SK-N-SH treated with all-trans-retinoic acid at 6 μM for 48 hours (cell line): ENCODE measurements at regions not wholly inside any gene's neighbourhood (a gene's known extent, or its start where the extent isn't known, plus 50 kb on each side); places are given as distances from the start of the nearest gene placed in this dataset.

Source experiments
- ATAC-seq: fragments of 200-7000 bp; cut with Tn5 transposase; 3 replicates; pipeline ENCODE4 v1.9.1; 2020; ENCODE audit warnings: mild to moderate bottlenecking, moderate library complexity
- ARNTL ChIP-seq: fragments of 450-650 bp; formaldehyde crosslinking; IDR thresholded peaks from 2 replicates; pipeline ENCODE4 v1.5.0; 2020; ENCODE audit warnings: low read depth, mild to moderate bottlenecking, moderate library complexity, borderline replicate concordance
- BACH2 ChIP-seq: fragments of 250-450 bp; sonication (Bioruptor Pico); IDR thresholded peaks from 2 replicates; pipeline ENCODE4 v1.9.0; 2021; ENCODE audit warnings: mild to moderate bottlenecking, borderline replicate concordance
- CSDC2 ChIP-seq: fragments of 250-450 bp; sonication (Bioruptor Pico); IDR thresholded peaks from 2 replicates; pipeline ENCODE4 v1.5.0; 2020; ENCODE audit warnings: mild to moderate bottlenecking, moderate library complexity
- GLIS3 ChIP-seq: fragments of 250-450 bp; sonication (Bioruptor Pico); IDR thresholded peaks from 2 replicates; pipeline ENCODE4 v1.5.0; 2020; ENCODE audit warnings: mild to moderate bottlenecking, moderate library complexity
- ISL1 ChIP-seq: fragments of 250-450 bp; sonication (Bioruptor Pico); IDR thresholded peaks from 2 replicates; pipeline ENCODE4 v2.1.2; 2022; ENCODE audit warnings: mild to moderate bottlenecking, moderate library complexity
- PPARA ChIP-seq: fragments of 250-450 bp; sonication (Bioruptor Pico); IDR thresholded peaks from 2 replicates; pipeline ENCODE4 v1.5.0; 2020; ENCODE audit warnings: mild to moderate bottlenecking, borderline replicate concordance
- RARB ChIP-seq: fragments of 250-450 bp; sonication (Bioruptor Pico); IDR thresholded peaks from 2 replicates; pipeline ENCODE4 v1.8.0; 2021; ENCODE audit warnings: mild to moderate bottlenecking, moderate library complexity
- SNAI2 ChIP-seq: fragments of 250-450 bp; sonication (Bioruptor Pico); IDR thresholded peaks from 2 replicates; pipeline ENCODE4 v1.5.0; 2020; ENCODE audit warnings: mild to moderate bottlenecking, moderate library complexity
- TCF4 ChIP-seq: fragments of 250-450 bp; sonication (Bioruptor Pico); IDR thresholded peaks from 2 replicates; pipeline ENCODE4 v1.8.0; 2021; ENCODE audit warnings: mild to moderate bottlenecking, moderate library complexity, borderline replicate concordance
- TOX ChIP-seq: fragments of 250-450 bp; sonication (Bioruptor Pico); IDR thresholded peaks from 2 replicates; pipeline ENCODE4 v1.8.0; 2021; ENCODE audit warnings: mild to moderate bottlenecking, moderate library complexity, borderline replicate concordance
- ZC3H10 ChIP-seq: fragments of 250-450 bp; sonication (Bioruptor Pico); IDR thresholded peaks from 2 replicates; pipeline ENCODE4 v1.5.1; 2021; ENCODE audit warnings: mild to moderate bottlenecking, moderate library complexity
- ZFP3 ChIP-seq: fragments of 250-450 bp; sonication (Bioruptor Pico); IDR thresholded peaks from 2 replicates; pipeline ENCODE4 v1.5.0; 2020; ENCODE audit warnings: mild to moderate bottlenecking, moderate library complexity
- ZFP30 ChIP-seq: fragments of 450-650 bp; formaldehyde crosslinking; IDR thresholded peaks from 2 replicates; pipeline ENCODE4 v1.5.0; 2022; ENCODE audit warnings: mild to moderate bottlenecking, moderate library complexity
- ZNF565 ChIP-seq: fragments of 450-650 bp; formaldehyde crosslinking; conservative IDR thresholded peaks from 2 replicates; pipeline ENCODE4 v1.5.0; 2020; ENCODE audit warnings: low read depth, mild to moderate bottlenecking, moderate library complexity
- ZNF70 ChIP-seq: fragments of 450-650 bp; formaldehyde crosslinking; IDR thresholded peaks from 2 replicates; pipeline ENCODE4 v1.5.0; 2020; ENCODE audit warnings: mild to moderate bottlenecking, moderate library complexity
- ZNF8 ChIP-seq: fragments of 450-650 bp; formaldehyde crosslinking; IDR thresholded peaks from 2 replicates; pipeline ENCODE4 v1.5.0; 2020; ENCODE audit warnings: mild to moderate bottlenecking, moderate library complexity
- TF ChIP-seq, protein P1 (sequence below): fragments of 250-450 bp; sonication (Bioruptor Pico); IDR thresholded peaks from 2 replicates; pipeline ENCODE4 v1.5.1; 2020; ENCODE audit warnings: low read depth, mild to moderate bottlenecking, moderate library complexity
- TF ChIP-seq, protein P2 (sequence below): fragments of 250-450 bp; sonication (Bioruptor Pico); IDR thresholded peaks from 2 replicates; pipeline ENCODE4 v1.8.0; 2021; ENCODE audit warnings: low read depth, mild to moderate bottlenecking, moderate library complexity, borderline replicate concordance
- TF ChIP-seq, protein P3 (sequence below): fragments of 250-450 bp; sonication (Bioruptor Pico); IDR thresholded peaks from 2 replicates; pipeline ENCODE4 v1.5.1; 2021; ENCODE audit warnings: mild to moderate bottlenecking, moderate library complexity
- TF ChIP-seq, protein P4 (sequence below): fragments of 250-450 bp; sonication (Bioruptor Pico); IDR thresholded peaks from 2 replicates; pipeline ENCODE4 v1.5.0; 2020; ENCODE audit warnings: mild to moderate bottlenecking, moderate library complexity

DNA sequence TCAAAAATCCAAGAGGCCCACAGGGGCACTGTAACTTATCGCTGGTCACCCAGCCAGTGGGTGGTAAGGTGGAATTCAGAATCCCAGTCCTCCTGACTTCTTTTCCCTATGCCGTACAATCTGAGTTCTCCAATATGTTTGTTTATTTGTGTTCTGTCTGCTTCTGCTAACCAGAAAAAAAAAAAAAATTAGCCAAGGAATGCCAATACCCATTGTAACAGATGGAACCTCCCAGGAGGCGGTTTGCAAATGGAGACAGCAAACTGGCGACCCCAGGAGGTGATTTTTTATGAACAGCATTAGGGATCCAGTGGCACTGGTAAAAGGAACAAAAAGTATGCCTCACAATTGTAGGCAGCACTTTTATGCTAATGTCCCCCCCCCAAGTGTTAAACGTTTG, 189.0 kb upstream of the FGGY start:
- TF ChIP-seq BACH2 (CRISPR knock-in tag), result no peak
- no peak for TF ChIP-seq ZFP30
- TF ChIP-seq ZFP3, result no peak
- no peak for TF ChIP-seq PPARA (CRISPR knock-in tag)
- TF ChIP-seq RARB, result no peak
- no peak for TF ChIP-seq TCF4
- TF ChIP-seq ZNF565, result no peak
- TF ChIP-seq, protein P1, sequence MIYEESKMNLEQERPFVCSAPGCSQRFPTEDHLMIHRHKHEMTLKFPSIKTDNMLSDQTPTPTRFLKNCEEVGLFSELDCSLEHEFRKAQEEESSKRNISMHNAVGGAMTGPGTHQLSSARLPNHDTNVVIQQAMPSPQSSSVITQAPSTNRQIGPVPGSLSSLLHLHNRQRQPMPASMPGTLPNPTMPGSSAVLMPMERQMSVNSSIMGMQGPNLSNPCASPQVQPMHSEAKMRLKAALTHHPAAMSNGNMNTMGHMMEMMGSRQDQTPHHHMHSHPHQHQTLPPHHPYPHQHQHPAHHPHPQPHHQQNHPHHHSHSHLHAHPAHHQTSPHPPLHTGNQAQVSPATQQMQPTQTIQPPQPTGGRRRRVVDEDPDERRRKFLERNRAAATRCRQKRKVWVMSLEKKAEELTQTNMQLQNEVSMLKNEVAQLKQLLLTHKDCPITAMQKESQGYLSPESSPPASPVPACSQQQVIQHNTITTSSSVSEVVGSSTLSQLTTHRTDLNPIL, result no peak
- TF ChIP-seq, protein P2, sequence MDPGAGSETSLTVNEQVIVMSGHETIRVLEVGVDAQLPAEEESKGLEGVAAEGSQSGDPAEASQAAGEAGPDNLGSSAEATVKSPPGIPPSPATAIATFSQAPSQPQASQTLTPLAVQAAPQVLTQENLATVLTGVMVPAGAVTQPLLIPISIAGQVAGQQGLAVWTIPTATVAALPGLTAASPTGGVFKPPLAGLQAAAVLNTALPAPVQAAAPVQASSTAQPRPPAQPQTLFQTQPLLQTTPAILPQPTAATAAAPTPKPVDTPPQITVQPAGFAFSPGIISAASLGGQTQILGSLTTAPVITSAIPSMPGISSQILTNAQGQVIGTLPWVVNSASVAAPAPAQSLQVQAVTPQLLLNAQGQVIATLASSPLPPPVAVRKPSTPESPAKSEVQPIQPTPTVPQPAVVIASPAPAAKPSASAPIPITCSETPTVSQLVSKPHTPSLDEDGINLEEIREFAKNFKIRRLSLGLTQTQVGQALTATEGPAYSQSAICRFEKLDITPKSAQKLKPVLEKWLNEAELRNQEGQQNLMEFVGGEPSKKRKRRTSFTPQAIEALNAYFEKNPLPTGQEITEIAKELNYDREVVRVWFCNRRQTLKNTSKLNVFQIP (CRISPR knock-in tag), result no peak
- no peak for TF ChIP-seq GLIS3 (CRISPR knock-in tag)
- TF ChIP-seq, protein P3, sequence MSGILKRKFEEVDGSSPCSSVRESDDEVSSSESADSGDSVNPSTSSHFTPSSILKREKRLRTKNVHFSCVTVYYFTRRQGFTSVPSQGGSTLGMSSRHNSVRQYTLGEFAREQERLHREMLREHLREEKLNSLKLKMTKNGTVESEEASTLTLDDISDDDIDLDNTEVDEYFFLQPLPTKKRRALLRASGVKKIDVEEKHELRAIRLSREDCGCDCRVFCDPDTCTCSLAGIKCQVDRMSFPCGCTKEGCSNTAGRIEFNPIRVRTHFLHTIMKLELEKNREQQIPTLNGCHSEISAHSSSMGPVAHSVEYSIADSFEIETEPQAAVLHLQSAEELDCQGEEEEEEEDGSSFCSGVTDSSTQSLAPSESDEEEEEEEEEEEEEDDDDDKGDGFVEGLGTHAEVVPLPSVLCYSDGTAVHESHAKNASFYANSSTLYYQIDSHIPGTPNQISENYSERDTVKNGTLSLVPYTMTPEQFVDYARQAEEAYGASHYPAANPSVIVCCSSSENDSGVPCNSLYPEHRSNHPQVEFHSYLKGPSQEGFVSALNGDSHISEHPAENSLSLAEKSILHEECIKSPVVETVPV (CRISPR knock-in tag), result no peak
- ATAC-seq, result no peak

DNA sequence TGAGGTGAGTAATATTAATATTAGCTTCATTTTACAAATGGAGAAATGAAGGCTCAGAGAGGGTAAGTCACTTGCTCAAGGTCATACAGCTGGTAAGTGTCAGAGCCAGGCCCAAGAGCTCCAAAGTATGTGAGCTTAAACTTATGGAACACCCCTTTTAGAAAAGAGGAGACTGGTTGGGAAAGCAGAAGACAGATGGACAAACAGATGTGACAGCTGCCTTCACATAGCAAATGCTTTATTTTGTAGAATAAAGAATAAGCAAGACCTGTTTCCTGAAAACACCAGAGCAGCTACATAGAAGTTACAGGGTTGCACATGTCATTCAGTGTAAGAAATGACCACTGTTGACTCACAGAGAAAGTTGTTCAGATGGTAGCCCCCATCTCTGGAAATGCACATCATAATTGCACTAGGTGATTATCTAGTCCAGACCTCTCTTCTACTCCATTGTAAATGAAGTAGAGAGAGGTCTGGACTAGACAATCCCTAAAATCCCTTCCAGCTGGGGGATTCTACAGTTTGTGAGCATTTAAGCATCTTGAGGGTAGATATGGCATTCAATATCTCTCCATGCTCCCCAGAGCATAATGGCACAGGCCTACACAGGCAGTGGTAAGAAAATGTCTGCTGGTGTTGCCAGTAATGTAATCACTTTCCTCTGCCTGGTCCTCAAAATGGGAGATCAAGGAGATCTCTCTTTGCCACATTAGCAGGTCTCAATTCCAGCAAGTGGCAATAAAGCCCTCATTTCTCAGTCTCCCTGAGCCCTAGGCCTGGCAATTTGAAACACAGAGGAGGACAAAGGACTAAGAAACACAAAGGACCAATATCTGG, 188.2 kb upstream of the FGGY start:
- ATAC-seq, result no peak
- TF ChIP-seq ZFP30 (no peak), CSDC2 (CRISPR knock-in tag) (no peak), TCF4 (no peak), BACH2 (CRISPR knock-in tag) (no peak), PPARA (CRISPR knock-in tag) (no peak), ZC3H10 (CRISPR knock-in tag) (no peak), TOX (no peak), SNAI2 (CRISPR knock-in tag) (no peak), ZFP3 (no peak), ZNF8 (no peak), GLIS3 (CRISPR knock-in tag) (no peak), ZNF70 (CRISPR knock-in tag) (no peak)
- TF ChIP-seq, protein P3 (CRISPR knock-in tag), result no peak
- TF ChIP-seq, protein P2 (CRISPR knock-in tag), result no peak
- TF ChIP-seq, protein P1, result no peak

DNA sequence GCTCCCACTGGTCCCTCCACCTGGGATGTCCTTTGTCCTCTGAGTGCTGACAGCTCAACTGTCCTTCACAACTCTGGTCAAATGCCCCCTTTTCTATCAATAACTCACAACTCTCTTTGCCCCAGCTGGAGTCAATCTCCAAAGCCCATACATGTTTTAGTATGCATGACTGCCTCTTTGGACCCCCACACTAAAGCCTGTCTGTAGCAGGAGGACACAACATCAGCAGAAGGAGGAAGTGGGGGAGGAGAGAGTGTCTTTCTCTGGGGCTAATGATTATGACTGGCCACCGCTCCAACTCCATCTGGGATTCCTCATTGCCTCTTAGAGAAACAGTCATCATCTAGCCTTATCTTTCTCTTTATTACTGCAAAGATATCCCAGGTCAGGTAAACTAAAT, 186.6 kb upstream of the FGGY start:
- ATAC-seq, result no peak
- TF ChIP-seq, protein P1, result no peak
- TF ChIP-seq ZC3H10 (CRISPR knock-in tag) (no peak), ZNF70 (CRISPR knock-in tag) (no peak), CSDC2 (CRISPR knock-in tag) (no peak), ZFP30 (no peak), ARNTL (CRISPR knock-in tag) (no peak), BACH2 (CRISPR knock-in tag) (no peak), TCF4 (no peak), PPARA (CRISPR knock-in tag) (no peak), ZNF565 (no peak), ZFP3 (no peak), GLIS3 (CRISPR knock-in tag) (no peak), ISL1 (CRISPR knock-in tag) (no peak), SNAI2 (CRISPR knock-in tag) (no peak)
- TF ChIP-seq, protein P3 (CRISPR knock-in tag), result no peak
- TF ChIP-seq, protein P4, sequence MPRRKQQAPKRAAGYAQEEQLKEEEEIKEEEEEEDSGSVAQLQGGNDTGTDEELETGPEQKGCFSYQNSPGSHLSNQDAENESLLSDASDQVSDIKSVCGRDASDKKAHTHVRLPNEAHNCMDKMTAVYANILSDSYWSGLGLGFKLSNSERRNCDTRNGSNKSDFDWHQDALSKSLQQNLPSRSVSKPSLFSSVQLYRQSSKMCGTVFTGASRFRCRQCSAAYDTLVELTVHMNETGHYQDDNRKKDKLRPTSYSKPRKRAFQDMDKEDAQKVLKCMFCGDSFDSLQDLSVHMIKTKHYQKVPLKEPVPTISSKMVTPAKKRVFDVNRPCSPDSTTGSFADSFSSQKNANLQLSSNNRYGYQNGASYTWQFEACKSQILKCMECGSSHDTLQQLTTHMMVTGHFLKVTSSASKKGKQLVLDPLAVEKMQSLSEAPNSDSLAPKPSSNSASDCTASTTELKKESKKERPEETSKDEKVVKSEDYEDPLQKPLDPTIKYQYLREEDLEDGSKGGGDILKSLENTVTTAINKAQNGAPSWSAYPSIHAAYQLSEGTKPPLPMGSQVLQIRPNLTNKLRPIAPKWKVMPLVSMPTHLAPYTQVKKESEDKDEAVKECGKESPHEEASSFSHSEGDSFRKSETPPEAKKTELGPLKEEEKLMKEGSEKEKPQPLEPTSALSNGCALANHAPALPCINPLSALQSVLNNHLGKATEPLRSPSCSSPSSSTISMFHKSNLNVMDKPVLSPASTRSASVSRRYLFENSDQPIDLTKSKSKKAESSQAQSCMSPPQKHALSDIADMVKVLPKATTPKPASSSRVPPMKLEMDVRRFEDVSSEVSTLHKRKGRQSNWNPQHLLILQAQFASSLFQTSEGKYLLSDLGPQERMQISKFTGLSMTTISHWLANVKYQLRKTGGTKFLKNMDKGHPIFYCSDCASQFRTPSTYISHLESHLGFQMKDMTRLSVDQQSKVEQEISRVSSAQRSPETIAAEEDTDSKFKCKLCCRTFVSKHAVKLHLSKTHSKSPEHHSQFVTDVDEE (CRISPR knock-in tag), result no peak
